SU-DHL-6 (cell line): ENCODE measurements at regions not wholly inside any gene's neighbourhood (a gene's known extent, or its start where the extent isn't known, plus 50 kb on each side); places are given as distances from the start of the nearest gene placed in this dataset.

Experiments
- H2AFZ ChIP-seq: fragments of 200-600 bp; sonication (generic); 2 replicates; pipeline ENCODE4 v1.6.1; 2014; ENCODE audit warnings: low read depth, mild to moderate bottlenecking, moderate library complexity, mixed read lengths, antibody characterized with exemption, low read length; ENCODE audit not compliant: severe bottlenecking
- H3F3A ChIP-seq: fragments of 200-600 bp; shearing (Covaris generic); 2 replicates; pipeline ENCODE4 v1.6.0; 2016; ENCODE audit warnings: antibody characterized with exemption, mild to moderate bottlenecking; ENCODE audit not compliant: insufficient read depth
- H3K27ac ChIP-seq: fragments of 200-600 bp; sonication (generic); 2 replicates; pipeline ENCODE4 v1.5.1; 2016; ENCODE audit warnings: low read depth, mild to moderate bottlenecking, low read length, moderate library complexity, mixed read lengths
- H3K27me3 ChIP-seq: fragments of 200-600 bp; sonication (generic), shearing (Covaris generic); 2 replicates; pipeline ENCODE4 v1.6.0; 2014; ENCODE audit warnings: mild to moderate bottlenecking, low read length
- H3K36me3 ChIP-seq: fragments of 200-600 bp; sonication (generic); 2 replicates; pipeline ENCODE4 v1.6.1; 2014; ENCODE audit warnings: mild to moderate bottlenecking, low read length, mixed read lengths
- H3K4me2 ChIP-seq: fragments of 300-600, 200-600 bp; shearing (Covaris generic), sonication (generic); 2 replicates; pipeline ENCODE4 v1.6.0; 2014; ENCODE audit warnings: low read length, low read depth, mild to moderate bottlenecking; ENCODE audit not compliant: poor library complexity, severe bottlenecking
- H3K4me3 ChIP-seq: fragments of 200-600 bp; sonication (generic); 2 replicates; pipeline ENCODE4 v1.5.1; 2014; ENCODE audit warnings: antibody characterized with exemption, low read length, mild to moderate bottlenecking, mixed read lengths; ENCODE audit not compliant: insufficient read depth, poor library complexity, severe bottlenecking
- H3K79me2 ChIP-seq: fragments of 200-600 bp; sonication (generic); 2 replicates; pipeline ENCODE4 v1.6.1; 2014; ENCODE audit warnings: mild to moderate bottlenecking, low read length, moderate library complexity; ENCODE audit not compliant: insufficient read depth
- H3K9ac ChIP-seq: fragments of 200-600 bp; sonication (generic); 2 replicates; pipeline ENCODE4 v1.7.0; 2014; ENCODE audit warnings: mild to moderate bottlenecking, low read length
- H3K9me2 ChIP-seq: fragments of 200-600 bp; sonication (generic); replicated peaks from 2 replicates; pipeline ENCODE4 v1.6.1; 2014; ENCODE audit warnings: low read length; ENCODE audit not compliant: insufficient read depth
- H3K9me3 ChIP-seq: fragments of 200-600 bp; sonication (generic); 2 replicates; pipeline ENCODE4 v1.6.1; 2014; ENCODE audit warnings: low read length, mixed read lengths; ENCODE audit not compliant: insufficient read depth
- H4K20me1 ChIP-seq: fragments of 200-600 bp; sonication (generic); 2 replicates; pipeline ENCODE4 v1.6.1; 2014; ENCODE audit warnings: low read depth, mild to moderate bottlenecking, antibody characterized with exemption, low read length, moderate library complexity, mixed read lengths
- CTCF ChIP-seq: fragments of 200-600 bp; sonication (generic); IDR thresholded peaks from one replicate; pipeline ENCODE4 v1.5.1; 2017; ENCODE audit warnings: antibody characterized with exemption, mild to moderate bottlenecking, low read length, moderate library complexity; ENCODE audit not compliant: insufficient read depth, poor library complexity, severe bottlenecking
- EZH2phosphoT487 ChIP-seq: fragments of 200-600 bp; sonication (generic), shearing (Covaris generic); conservative IDR thresholded peaks from 2 replicates; pipeline ENCODE4 v1.6.1; 2018; ENCODE audit warnings: mild to moderate bottlenecking, antibody characterized with exemption, low read length, moderate library complexity, mixed read lengths

GRCh38 chr2:160726046-160726445, 232.4 kb upstream of the RBMS1 start:
- no peak overlapping the region for H3K4me3 ChIP-seq
- no peak overlapping the region for H3K4me2 ChIP-seq
- no peak overlapping the region for H2AFZ ChIP-seq

GRCh38 chr2:160730296-160730995, 236.8 kb upstream of the RBMS1 start:
- Histone ChIP-seq H3F3A (no peaks in the 10 kb centered on the region), H3K9ac (no peak overlapping the region), H3K9me3 (no peaks in the 10 kb centered on the region), H3K79me2 (no peaks in the 10 kb centered on the region), H3K4me2 (no peak overlapping the region), H4K20me1 (no peaks in the 10 kb centered on the region), H3K27ac (no peak overlapping the region), H3K27me3 (no peaks in the 10 kb centered on the region), H3K9me2 (no peaks in the 10 kb centered on the region), H3K4me3 (no peak overlapping the region), H3K36me3 (no peaks in the 10 kb centered on the region), H2AFZ (no peak overlapping the region)
- TF ChIP-seq CTCF (no peak), EZH2phosphoT487 (no peak)

More at GRCh38 chr2:160726046-160726445, 232.4 kb upstream of the RBMS1 start:
- H3K9ac ChIP-seq = no peak overlapping the region
- no peak overlapping the region for H3K27ac ChIP-seq
- H3F3A ChIP-seq = no peaks in the 10 kb centered on the region
- no peaks in the 10 kb centered on the region for H3K27me3 ChIP-seq
- H3K9me2 ChIP-seq = no peaks in the 10 kb centered on the region
- H3K36me3 ChIP-seq = no peaks in the 10 kb centered on the region
- no peaks in the 10 kb centered on the region for H3K9me3 ChIP-seq
- H3K79me2 ChIP-seq = no peaks in the 10 kb centered on the region
- H4K20me1 ChIP-seq = no peaks in the 10 kb centered on the region
- no peak for TF ChIP-seq CTCF

- H3K4me2 ChIP-seq = no peak overlapping the region
- H3K36me3 ChIP-seq = no peaks in the 10 kb centered on the region
- no peak overlapping the region for H2AFZ ChIP-seq
- TF ChIP-seq CTCF (no peak), EZH2phosphoT487 (no peak)
- H3F3A ChIP-seq = no peaks in the 10 kb centered on the region
- no peaks in the 10 kb centered on the region for H3K9me2 ChIP-seq
- H3K9me3 ChIP-seq = no peaks in the 10 kb centered on the region
- H3K9ac ChIP-seq = no peak overlapping the region
- H3K27me3 ChIP-seq = no peaks in the 10 kb centered on the region
- H4K20me1 ChIP-seq = no peaks in the 10 kb centered on the region
- H3K4me3 ChIP-seq = no peak overlapping the region
- H3K27ac ChIP-seq = no peak overlapping the region
- no peaks in the 10 kb centered on the region for H3K79me2 ChIP-seq
Measured at GRCh38 chr2:160731415-160731814, 237.8 kb upstream of the RBMS1 start.
